ENCODE measurements at regions not wholly inside any gene's neighbourhood (a gene's known extent, or its start where the extent isn't known, plus 50 kb on each side); places are given as distances from the start of the nearest gene placed in this dataset.

DNA sequence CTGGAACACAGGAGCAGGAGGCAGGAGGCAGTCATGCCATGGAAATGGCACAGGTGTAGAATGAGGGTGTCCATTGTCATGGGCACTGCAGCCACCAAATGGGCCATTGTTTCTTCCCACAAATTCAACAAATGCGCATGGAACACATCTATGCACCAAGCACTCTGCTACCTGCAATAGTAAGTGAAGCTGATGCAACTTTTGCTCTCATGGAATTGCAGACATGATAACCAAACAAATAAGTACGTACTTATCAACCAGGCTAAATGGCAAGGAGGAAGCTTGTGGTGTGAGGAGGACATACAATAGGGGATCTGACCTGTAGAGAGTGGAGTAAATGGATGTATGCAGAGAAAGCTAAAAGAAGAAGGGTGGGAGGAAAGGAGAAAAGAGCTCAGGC is 116.8 kb downstream of the TRIM36 start:
- TF ChIP-seq CTCF (conservative IDR thresholded peaks at IDR 0.05), result no peak
- no peak overlapping the region for H3K27ac ChIP-seq

GRCh38 chr5:115050866-115051265 is 118.8 kb downstream of the TRIM36 start:
- H3K27ac ChIP-seq, result no peak overlapping the region
- TF ChIP-seq CTCF (conservative IDR thresholded peaks at IDR 0.05), result no peak

DNA sequence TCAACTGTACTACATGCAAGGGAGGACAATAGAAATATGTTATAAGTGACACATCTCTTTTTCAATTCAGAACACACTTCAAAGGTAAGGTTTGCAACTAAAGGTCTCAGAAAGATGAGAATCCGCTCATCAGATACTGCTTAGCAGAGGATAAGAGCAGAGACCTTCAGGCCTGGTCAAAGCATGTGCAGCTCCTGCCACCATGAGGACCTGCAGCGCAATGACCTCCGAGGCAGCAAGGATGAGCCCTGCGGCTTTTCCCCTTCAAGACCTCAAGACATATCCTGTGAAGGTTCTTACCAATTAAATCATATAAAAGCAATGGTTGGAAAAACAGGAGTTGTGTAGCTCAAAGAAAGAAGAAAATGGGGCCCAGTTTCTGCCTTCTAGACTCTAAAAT is 135.8 kb downstream of the TRIM36 start:
- no peak overlapping the region for H3K27ac ChIP-seq
- peak; percentile 83 for TF ChIP-seq CTCF (conservative IDR thresholded peaks at IDR 0.05)

DNA sequence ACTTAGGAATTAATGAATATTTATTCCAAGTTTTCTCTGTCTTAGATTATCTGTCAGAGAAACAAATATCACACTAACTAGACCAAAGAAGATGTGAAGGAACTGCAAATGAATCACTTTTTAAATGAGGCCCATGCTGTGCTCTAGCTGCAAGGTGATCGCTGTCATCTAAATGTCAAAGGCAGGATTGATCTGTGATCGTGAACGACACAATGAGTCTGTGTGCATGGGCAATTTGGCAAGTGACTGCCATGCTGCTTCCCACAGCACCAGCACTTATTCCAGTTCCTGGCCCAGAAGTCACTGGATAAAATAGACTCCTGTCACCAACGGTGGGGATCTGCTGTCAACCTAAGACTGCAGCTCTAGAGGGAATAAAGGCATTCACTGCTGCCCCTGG is 141.2 kb downstream of the TRIM36 start:
- no peak for TF ChIP-seq CTCF (conservative IDR thresholded peaks at IDR 0.05)
- H3K27ac ChIP-seq, result no peak overlapping the region

GRCh38 chr5:115024922-115025321 is 144.8 kb downstream of the TRIM36 start:
- H3K27ac ChIP-seq, result no peak overlapping the region
- TF ChIP-seq CTCF (conservative IDR thresholded peaks at IDR 0.05), result no peak

- H3K27ac ChIP-seq, result no peak overlapping the region
- TF ChIP-seq CTCF (conservative IDR thresholded peaks at IDR 0.05), result no peak
These were observed 147.4 kb downstream of the TRIM36 start for GRCh38 chr5:115022303-115022702.

DNA sequence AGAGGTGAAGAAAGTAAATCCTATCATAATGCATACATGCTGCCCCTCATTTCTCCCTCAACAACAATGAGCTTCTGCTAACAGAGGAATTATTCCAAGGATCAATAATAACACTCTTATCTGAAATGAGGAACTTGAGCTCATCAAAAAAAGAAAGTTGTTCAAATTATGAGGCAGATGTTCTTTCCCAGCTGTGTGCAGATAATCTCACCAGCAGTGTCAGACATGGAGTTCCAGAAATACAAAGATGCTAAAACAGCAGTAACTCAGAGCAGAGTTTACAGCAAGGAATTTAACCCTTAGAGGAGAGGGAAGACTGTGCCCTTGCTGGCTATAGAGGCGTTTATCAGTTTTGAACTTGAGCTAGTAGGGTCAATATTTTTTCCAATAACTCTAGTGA is 153.1 kb downstream of the TRIM36 start:
- H3K27ac ChIP-seq, result no peak overlapping the region
- no peak for TF ChIP-seq CTCF (conservative IDR thresholded peaks at IDR 0.05)

GRCh38 chr5:114999176-114999575 is 170.5 kb downstream of the TRIM36 start:
- TF ChIP-seq CTCF (conservative IDR thresholded peaks at IDR 0.05), result no peak
- H3K27ac ChIP-seq, result no peak overlapping the region

Data from VCaP (cell line).